NCI-H2171 (cell line): ENCODE measurements at regions not wholly inside any gene's neighbourhood (a gene's known extent, or its start where the extent isn't known, plus 50 kb on each side); places are given as distances from the start of the nearest gene placed in this dataset.
"Not testable (repeated sequence)": the region's sequence is repeated elsewhere in the genome, so short reads cannot be mapped to it uniquely, and the experiment has no call there.

Experiments
- DNase-seq: peaks from one replicate; lab custom pipeline; 2025; lab: John Stamatoyannopoulos, UW

GRCh38 chr6:21334651-21335050 is 258.9 kb upstream of the SOX4 start:
- DNase-seq, result no peak

GRCh38 chr6:21335591-21335990 is 258.0 kb upstream of the SOX4 start:
- DNase-seq, result no peak

- no peak for DNase-seq
Observed at GRCh38 chr6:21337263-21337662, 256.3 kb upstream of the SOX4 start.

- DNase-seq, result no peak
Observed at GRCh38 chr6:21340573-21340972, 253.0 kb upstream of the SOX4 start.

DNA sequence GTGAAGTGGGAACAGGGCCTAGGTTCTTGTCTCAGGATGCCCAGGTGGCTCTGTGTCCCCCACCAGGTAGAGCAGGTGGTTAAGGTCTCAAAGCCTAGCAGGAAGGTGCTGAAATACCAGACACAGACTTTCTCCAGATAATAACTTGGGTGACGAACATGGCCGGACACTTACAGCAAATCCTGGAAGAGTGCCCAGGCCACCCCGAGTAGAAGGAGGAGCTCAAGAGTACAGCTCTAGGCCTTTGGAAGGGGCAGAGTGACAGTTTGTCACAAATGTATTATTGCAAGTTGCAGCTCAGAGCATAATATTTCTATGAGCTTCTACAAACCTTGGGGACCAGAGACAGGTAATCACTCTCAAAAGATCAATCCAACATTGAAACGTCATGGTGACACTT is 251.6 kb upstream of the SOX4 start:
- DNase-seq, result no peak

- DNase-seq, result no peak
Observed at GRCh38 chr6:21342501-21342900, 251.1 kb upstream of the SOX4 start.

GRCh38 chr6:21345704-21346103 is 247.8 kb upstream of the SOX4 start:
- not testable (repeated sequence) for DNase-seq

GRCh38 chr6:21348146-21348503 is 245.4 kb upstream of the SOX4 start:
- no peak for DNase-seq

DNA sequence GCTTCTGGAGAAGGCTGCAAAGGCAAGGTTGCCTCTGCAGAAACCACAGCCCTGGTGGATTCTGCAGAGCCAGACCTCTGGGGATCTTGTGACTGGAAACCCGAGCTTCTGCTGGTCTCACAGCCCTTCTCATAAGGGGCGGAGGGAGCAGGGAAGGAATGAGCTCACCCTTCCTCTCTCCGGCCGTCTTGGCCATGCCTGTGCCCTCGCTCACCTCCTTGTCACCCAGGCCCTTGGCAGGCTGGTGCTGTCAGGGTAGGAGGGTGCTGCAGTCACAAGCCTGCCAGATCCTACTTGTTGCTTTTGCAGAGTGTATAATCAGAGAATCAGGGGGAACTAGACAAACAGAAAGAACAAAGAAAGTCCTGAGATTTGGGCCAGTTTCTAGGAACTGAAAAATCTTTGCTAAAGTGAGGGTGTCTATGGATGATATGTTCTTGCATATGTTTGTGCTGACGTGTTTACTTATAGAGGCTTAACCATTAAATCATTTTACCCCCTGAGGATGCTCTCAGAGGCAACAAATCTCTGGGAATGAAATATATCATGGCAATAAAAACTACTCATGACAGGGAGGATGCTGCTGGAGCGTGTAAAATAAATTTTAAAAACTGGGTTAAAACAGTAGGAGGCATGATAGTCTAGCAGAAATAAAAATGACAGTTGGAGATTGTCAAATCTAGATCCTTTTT is 244.9 kb upstream of the SOX4 start:
- DNase-seq, result no peak

DNA sequence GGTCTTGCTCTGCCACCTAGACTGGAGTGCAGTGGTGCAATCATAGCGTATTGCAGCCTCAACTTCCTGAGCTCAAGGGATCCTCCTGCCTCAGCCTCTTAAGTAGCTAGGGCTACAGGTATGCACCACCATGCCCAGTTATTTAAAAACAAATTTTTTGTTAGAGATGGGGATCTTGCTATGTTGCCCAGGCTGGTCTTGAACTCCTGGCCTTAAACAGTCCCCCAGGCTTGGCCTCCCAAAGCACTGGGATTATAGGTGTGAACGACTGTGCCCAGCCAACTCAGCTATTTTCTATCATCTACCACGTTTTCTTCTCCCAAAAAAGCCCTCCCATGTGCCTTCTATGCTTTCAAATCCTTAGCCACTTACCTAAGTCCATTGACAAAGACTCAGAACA is 243.7 kb upstream of the SOX4 start:
- DNase-seq, result no peak

DNA sequence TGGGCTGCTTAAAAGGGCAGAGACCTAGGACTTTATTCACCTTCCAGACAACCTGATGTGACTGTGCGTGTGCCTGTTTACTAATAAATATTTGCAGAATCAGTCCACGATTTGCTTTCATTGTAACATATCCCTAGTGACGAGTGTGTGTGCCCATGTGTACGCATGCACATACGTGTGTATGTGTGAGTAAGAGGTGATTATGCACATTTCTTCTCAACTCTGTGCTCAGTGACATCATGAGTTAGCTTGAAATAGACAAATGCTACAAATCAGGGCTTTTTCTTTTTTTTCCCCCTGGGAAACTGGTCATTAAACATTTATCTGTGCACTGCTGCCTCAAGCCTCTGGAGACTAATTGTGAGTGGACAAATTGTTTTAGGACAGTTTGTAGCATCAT is 242.6 kb upstream of the SOX4 start:
- DNase-seq, result no peak

GRCh38 chr6:21352131-21352530 is 241.4 kb upstream of the SOX4 start:
- DNase-seq, result no peak

GRCh38 chr6:21354805-21355238 is 238.7 kb upstream of the SOX4 start:
- no peak for DNase-seq

DNA sequence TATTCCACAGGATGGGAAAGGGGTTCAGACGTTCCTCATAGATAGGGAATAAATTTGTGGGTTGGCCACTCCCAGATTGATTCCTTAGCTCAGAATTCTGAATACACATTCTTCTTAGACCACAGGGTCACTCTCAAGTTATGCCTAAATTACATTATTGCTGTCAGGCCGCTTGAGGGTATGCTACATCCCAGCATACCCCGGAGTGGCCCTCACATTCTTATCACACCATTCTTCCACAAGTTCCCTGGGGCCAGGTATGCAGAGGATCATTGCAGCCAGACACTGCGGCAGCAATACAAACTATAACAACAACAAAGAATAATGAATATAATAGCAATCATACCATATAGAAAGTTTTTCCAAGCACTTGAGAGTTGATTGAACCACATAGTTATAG is 237.9 kb upstream of the SOX4 start:
- DNase-seq, result no peak

- no peak for DNase-seq
Observed at GRCh38 chr6:21357262-21357661, 236.3 kb upstream of the SOX4 start.

DNA sequence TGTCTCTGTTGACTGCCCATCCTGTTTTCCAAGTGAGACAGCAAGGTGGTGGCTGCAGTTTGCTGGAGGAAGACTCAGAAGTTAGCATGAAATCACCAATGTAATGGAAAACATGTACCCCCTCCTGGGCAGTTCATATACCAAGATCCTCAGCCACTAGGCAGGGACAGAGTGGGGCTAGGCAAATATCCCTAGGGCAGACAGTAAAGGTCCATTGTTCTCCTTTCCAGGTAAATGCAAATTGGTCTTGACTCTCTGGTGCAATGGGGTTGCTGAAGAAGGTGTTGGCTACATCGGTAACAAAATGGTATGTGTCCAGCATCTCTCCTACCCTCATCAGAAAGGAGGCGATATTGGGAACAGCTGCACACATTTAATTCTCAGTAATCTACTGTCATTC is 233.6 kb upstream of the SOX4 start:
- DNase-seq, result no peak

- no peak for DNase-seq
Observed at GRCh38 chr6:21360336-21360735, 233.2 kb upstream of the SOX4 start.

- no peak for DNase-seq
Observed at GRCh38 chr6:21367148-21367547, 226.4 kb upstream of the SOX4 start.

GRCh38 chr6:21367649-21368154 is 225.8 kb upstream of the SOX4 start:
- DNase-seq, result no peak

GRCh38 chr6:21371061-21371460 is 222.5 kb upstream of the SOX4 start:
- DNase-seq, result no peak

DNA sequence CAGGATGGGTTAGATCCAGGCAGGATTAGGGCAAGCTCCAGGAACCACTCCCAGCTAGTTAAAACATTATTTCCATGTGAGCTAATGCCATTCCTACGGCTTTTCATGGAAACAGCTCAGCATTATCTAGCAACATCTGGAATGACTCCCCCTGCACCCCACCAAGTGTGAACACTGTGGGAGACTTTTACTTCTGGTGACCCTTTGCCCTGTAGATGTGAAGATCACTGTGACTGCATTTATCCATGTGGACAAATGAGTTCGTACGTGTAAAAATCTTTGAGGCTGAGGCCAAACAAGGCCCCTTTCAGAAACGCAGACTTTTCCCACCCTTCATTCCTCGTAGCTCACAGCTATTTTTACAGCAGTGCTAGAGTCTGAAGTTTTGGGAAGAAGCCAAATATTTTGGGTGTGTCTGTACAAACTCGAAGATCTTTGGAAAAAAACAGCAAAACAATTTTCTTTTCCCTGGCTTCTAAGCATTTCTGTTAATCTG is 221.8 kb upstream of the SOX4 start:
- DNase-seq, result no peak

DNA sequence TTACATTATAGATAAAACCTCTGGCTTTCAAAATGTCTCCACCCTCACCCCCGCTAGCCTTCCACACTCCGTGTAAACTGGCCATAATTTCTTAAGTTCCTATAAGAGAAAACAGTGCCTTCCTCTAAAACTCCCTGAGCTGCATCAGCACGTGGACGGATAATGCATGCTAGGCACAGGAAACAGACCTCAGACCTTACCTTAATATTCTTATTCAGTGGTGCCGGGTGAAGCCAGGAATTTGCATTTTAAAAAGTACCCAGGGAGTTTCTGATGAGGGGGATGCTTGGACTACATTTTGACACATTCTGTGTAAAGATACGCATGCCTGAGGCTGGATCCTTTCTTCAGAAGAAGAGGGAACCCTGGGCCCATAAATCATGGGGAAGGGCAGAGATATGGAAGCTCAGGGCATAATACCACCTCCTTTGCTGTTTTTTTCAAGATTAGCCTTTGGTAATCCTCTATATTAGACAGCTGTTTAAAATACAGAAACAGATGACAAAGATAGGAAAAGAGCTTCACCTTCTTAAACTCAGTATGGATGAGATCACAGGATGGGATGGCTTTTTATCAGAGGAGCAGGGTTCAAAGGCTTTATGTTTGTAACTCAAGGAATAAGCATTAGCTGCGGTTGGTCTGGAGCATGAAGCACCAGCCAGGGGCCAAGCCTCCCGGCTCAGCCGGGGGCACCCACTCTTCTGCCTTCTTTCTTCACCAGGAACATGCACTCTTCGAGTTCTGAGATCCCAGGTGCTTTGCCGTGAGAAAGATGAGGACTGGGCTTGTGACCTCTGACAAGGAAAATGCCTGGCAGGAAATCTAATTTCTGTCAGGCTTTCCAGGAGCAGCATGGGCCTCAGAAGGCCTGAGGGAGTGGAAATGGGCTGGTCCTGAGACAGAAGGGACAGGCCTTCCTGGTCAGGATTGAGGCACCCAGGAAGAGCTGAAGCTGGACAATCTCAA is 218.1 kb upstream of the SOX4 start:
- DNase-seq, result no peak

GRCh38 chr6:21377356-21377755 is 216.2 kb upstream of the SOX4 start:
- no peak for DNase-seq
